Right lobe of liver (tissue), 4 donors: ENCODE measurements at regions not wholly inside any gene's neighbourhood (a gene's known extent, or its start where the extent isn't known, plus 50 kb on each side); places are given as distances from the start of the nearest gene placed in this dataset.

Experiments
- CTCF ChIP-seq, 4 donors: fragments of 200-600 bp in 3 of 4; fragments of 450-650 bp in 1 of 4; IDR thresholded peaks; one replicate each; pipeline versions ENCODE4 v1.5.1 to v1.8.0; 2016 to 2022; ENCODE audit warnings: antibody characterized with exemption in 4 of 4, mild to moderate bottlenecking in 2 of 4
- POLR2A ChIP-seq: fragments of 450-650 bp; IDR thresholded peaks from one replicate; pipeline ENCODE4 v1.6.1; 2017; ENCODE audit warnings: antibody characterized with exemption, mild to moderate bottlenecking
- donor health status: DM: no; HTN: no; CAD: no.
- donor health status: DM: no; HTN: no; CAD: no.
- donor health status: DM: no; HTN: yes; CAD: no.

GRCh38 chr6:90421666-90422065, 125.0 kb upstream of the BACH2 start:
- TF ChIP-seq POLR2A = no peak
- TF ChIP-seq CTCF (IDR thresholded peaks at IDR 0.05) = no peak
